H1 (cell line): ENCODE measurements at regions not wholly inside any gene's neighbourhood (a gene's known extent, or its start where the extent isn't known, plus 50 kb on each side); places are given as distances from the start of the nearest gene placed in this dataset.

Source experiments
- POLR2AphosphoS5 ChIP-seq: IDR thresholded peaks from 2 replicates; pipeline ENCODE4 v1.6.1; 2011; ENCODE audit warnings: low read depth, low read length
- RAD21 ChIP-seq, 2 experiments: IDR thresholded peaks in 1 of 2; conservative IDR thresholded peaks in 1 of 2; 2 replicates each; pipeline ENCODE4 v1.6.1; 2011; ENCODE audit warnings: low read depth in 2 of 2, low read length in 2 of 2, improper control_type of control experiment in 1 of 2, inconsistent platforms in 1 of 2, mild to moderate bottlenecking in 1 of 2, moderate library complexity in 1 of 2
- RNF2 ChIP-seq: fragments of 200-900, 300-1000 bp; sonication (generic); IDR thresholded peaks from 2 replicates; pipeline ENCODE4 v1.7.1; 2016; ENCODE audit warnings: borderline replicate concordance, low read depth, mild to moderate bottlenecking, antibody characterized with exemption, low read length; ENCODE audit not compliant: poor library complexity, severe bottlenecking; ENCODE audit errors: missing control alignments
- TAF7 ChIP-seq: optimal IDR thresholded peaks from 2 replicates; pipeline ENCODE3; 2011; ENCODE audit warnings: low read depth, mild to moderate bottlenecking, inconsistent platforms, low read length, moderate library complexity, borderline replicate concordance
- ZNF274 ChIP-seq: IDR thresholded peaks from 2 replicates; pipeline ENCODE4 v1.7.0; 2012; ENCODE audit warnings: low read length, borderline replicate concordance; ENCODE audit errors: extremely low read depth

DNA sequence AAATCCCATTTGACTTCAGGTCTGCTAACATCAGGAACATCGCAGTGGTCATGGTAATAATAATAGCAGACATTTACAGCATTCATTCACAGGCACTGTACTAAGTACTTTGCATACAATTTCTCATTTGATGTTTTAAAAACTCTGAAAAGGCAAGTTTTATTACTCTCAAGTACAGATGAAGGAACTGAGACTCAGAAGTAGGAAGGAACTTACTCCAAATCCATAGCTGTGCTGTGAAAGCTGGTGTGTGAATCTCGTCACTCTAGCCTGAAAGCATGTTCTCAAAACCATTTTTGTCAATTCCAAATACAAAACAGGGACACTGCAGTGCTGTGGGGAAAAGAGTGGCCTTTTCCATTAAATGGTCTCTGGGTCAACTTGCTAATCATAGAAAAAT is 179.9 kb downstream of the FAM43A start (continued):
- TF ChIP-seq RAD21 (IDR thresholded peaks at IDR 0.05 in 1 of 2, conservative IDR thresholded peaks at IDR 0.05 in 1 of 2; ENCODE audit: low read depth in 2 of 2, low read length in 2 of 2): no peak
- TF ChIP-seq TAF7: no peak
- no peak for TF ChIP-seq POLR2AphosphoS5
- no peak for TF ChIP-seq ZNF274
- no peak for TF ChIP-seq RNF2
- TF ChIP-seq, all 59 proteins: peak for 0
